Embryonic facial prominence (tissue), 1 donor: ENCODE measurements at regions not wholly inside any gene's neighbourhood (a gene's known extent, or its start where the extent isn't known, plus 50 kb on each side); places are given as distances from the start of the nearest gene placed in this dataset.

Experiments
- DNase-seq: peaks from one replicate; pipeline ENCODE4 v3.0.0-alpha.2; 2016; ENCODE audit errors: extremely low spot score

GRCh38 chr5:158644301-158644700 lies 455.4 kb downstream of the EBF1 start:
- DNase-seq = no peak

GRCh38 chr5:158643840-158644239 lies 455.9 kb downstream of the EBF1 start:
- DNase-seq = no peak

- no peak for DNase-seq
Measured at GRCh38 chr5:158642879-158643278, 456.8 kb downstream of the EBF1 start.

- DNase-seq = no peak
Measured at GRCh38 chr5:158641016-158641415, 458.7 kb downstream of the EBF1 start.

- no peak for DNase-seq
Measured at GRCh38 chr5:158640593-158640980, 459.1 kb downstream of the EBF1 start.

GRCh38 chr5:158639881-158640592 lies 459.7 kb downstream of the EBF1 start:
- DNase-seq = no peak

GRCh38 chr5:158638396-158638795 lies 461.3 kb downstream of the EBF1 start:
- DNase-seq = no peak

GRCh38 chr5:158637039-158637438 lies 462.7 kb downstream of the EBF1 start:
- no peak for DNase-seq

- DNase-seq = no peak
Measured at GRCh38 chr5:158635565-158635964, 464.2 kb downstream of the EBF1 start.

GRCh38 chr5:158634714-158635113 lies 465.0 kb downstream of the EBF1 start:
- DNase-seq = peak; percentile 55

GRCh38 chr5:158629591-158630312 lies 470.0 kb downstream of the EBF1 start:
- no peak for DNase-seq

GRCh38 chr5:158626718-158627117 lies 473.0 kb downstream of the EBF1 start:
- DNase-seq = no peak

- DNase-seq = no peak
Measured at GRCh38 chr5:158623971-158624370, 475.7 kb downstream of the EBF1 start.

GRCh38 chr5:158621391-158621790 lies 478.3 kb downstream of the EBF1 start:
- no peak for DNase-seq

- no peak for DNase-seq
Measured at GRCh38 chr5:158619083-158619788, 480.5 kb downstream of the EBF1 start.

- DNase-seq = no peak
Measured at GRCh38 chr5:158618256-158618655, 481.5 kb downstream of the EBF1 start.

GRCh38 chr5:158616707-158617106 lies 483.0 kb downstream of the EBF1 start:
- no peak for DNase-seq

GRCh38 chr5:158614951-158615350 lies 484.8 kb downstream of the EBF1 start:
- no peak for DNase-seq

GRCh38 chr5:158611581-158611980 lies 488.1 kb downstream of the EBF1 start:
- no peak for DNase-seq

GRCh38 chr5:158610051-158610415 lies 489.7 kb downstream of the EBF1 start:
- no peak for DNase-seq

- DNase-seq = no peak
Measured at GRCh38 chr5:158609333-158610050, 490.2 kb downstream of the EBF1 start.

- no peak for DNase-seq
Measured at GRCh38 chr5:158607088-158607487, 492.6 kb downstream of the EBF1 start.
